Iris pigment epithelial cell (primary cell): ENCODE measurements at regions not wholly inside any gene's neighbourhood (a gene's known extent, or its start where the extent isn't known, plus 50 kb on each side); places are given as distances from the start of the nearest gene placed in this dataset.
A peak's percentile ranks its signal among the peaks of the same experiment; 100 is the strongest.
"Not testable (repeated sequence)": the region's sequence is repeated elsewhere in the genome, so short reads cannot be mapped to it uniquely, and the experiment has no call there.

Source experiments
- DNase-seq: peaks from one replicate; pipeline ENCODE4 v3.0.0-alpha.2; 2011; ENCODE audit warnings: low read depth

DNA sequence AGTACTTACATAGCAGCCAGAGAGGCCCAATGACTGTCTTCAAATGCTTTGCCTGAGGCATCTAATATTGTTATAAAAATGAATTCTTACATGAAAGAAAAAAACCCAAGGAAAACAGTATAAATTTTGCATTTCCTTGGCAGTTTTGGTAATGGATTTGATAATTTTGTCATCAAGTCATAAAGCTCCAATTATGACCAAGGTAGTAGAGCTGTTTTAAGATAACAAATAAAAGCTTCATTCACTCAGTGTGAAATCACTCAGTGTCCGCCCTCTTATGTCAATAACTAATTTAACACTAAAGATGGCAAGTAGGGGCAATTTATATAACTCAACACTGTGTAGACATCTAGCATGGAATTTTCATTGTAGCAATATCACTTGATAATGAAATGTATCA lies 193.9 kb downstream of the ANKRD7 start:
- no peak for DNase-seq

DNA sequence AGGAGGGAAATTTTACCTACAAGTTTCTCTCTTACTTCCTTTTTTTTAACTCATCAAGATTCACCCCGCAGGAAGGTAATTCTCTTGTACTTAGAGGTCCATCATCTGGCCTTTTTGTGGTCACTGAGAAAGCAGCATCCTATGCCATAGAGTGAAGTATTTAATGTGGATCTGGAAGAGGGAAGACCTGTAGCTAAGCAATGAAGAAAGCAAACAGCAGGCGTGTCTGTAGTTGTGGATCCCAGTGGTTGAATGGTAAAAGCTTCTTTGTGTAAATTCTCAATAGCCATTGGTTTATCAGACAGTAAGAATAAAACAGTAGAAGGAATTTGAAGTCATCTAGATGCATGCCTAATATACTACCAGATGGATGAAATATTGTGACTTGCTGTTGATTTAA lies 196.4 kb downstream of the ANKRD7 start:
- no peak for DNase-seq

DNA sequence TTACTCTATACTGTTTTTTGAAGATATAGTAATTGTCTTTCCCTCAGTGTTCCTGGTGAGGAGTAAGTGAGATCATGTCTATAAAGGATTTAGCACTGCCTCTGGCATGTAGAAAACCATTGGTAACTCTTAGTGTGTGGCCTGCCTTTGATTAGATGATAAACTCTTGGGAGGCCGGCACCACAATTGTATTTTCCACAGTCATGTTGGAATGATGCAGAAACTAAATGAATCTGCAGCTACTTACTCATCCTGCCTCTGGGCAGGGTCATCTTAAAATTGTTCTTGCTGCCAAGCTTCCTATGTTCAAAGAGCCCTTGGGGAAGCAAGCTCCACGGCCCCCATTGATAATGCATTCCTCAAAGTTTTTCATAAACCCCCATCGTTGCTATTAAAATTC lies 204.6 kb downstream of the ANKRD7 start:
- no peak for DNase-seq

DNA sequence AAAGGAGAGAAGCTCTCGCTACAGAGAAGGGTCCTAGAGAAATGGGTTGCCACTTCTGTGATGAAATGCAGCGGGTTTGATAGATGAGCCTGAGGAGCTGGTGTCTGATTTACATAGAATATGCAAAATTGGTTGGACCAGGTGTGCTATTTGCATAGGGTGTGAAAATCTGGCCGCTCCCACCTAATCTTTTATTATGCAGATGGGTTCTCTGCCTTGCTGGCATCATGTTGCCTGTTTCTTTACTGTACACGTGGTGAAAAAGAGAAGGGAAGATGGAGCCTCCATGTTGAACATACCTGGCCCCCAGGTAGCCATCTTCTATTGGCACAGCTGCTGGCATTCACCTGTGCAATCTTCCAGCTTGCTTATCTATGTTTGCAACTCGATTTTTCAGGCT lies 212.2 kb downstream of the ANKRD7 start:
- no peak for DNase-seq

DNA sequence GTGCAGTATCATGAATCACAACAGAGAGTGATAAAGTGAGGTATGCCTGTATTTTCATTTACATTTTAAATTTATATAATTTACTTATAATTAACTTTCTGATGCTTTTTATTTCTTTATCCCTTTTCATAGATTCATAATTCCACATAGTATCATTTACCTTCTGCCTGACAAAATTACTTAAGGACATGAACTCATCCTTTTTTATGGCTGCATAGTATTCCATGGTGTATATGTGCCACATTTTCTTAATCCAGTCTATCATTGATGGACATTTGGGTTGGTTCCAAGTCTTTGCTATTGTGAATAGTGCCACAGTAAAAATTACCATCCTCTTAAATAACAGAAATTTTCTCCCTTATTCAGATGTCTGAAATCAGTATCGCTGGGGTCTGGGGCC lies 224.5 kb downstream of the ANKRD7 start:
- not testable (repeated sequence) for DNase-seq

DNA sequence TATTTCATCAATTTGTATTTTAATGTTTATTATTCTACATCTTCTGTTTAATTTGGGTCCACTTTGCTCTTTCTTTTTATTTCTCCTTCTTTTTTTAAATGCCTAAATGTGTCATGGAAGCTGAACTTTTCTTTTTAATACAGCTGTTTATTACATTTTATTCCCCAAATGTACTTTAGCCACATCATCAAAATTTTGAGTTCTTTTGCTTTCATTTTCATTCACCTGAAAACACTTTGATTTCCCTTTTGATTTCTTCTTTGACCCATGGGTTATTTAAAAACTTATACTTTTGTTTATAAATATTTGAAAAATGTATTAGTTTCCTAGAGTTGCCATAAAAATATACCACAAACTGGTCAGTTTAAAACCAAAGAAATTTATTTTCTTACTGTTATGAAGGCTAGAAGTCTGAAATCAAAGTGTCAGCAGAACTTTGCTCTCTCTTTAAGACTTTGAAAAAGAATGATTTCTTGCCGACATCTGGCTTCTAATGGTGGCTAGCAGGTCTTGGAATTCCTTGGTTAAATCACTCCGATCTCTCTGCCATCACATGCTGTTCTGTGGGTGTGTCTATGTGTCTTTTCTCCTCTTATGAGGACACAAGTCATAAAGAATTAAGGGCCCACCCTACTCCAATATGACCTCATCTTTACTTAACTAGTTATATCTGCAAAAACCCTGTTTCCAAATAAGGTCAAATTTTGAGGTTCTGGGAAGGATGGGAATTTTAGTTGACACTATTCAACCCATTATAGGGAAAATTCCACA lies 225.5 kb downstream of the ANKRD7 start:
- no peak for DNase-seq

DNA sequence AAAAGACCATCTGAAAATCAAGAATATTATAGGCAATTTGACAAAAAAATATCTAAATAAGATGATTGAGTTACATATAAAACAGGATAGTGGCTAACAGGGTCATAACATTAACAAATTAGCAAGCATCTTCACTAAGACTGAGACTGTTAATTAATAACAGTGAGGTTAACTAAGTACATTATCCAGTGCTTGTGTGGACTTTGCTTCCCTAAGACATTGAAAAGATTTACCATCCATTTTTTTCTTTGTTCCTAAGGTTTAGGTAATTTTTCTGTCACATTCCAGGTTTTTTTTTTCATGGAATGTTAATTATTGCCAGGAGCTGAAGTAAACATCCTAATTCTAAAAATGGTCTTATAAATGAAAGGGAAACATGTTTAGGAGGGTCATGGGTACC lies 227.6 kb downstream of the ANKRD7 start:
- no peak for DNase-seq

DNA sequence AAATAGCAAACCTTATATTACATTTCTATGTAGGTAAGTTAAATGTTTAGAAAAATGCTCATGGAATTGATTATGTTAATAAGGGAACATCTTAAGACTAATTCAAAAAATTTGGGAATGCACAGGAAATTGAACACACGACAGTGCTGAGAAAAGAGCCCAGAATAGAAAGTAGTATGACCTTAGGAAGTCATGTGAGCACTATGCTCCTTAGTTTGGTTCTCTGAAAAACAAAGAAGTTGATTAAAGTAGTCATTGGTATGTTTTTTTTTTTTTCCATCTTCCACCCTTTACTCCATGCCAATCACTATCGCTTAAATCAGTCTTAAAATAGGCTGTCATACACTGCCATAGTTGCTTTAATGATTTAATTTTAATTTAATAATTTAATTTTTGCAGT lies 242.9 kb downstream of the ANKRD7 start:
- DNase-seq: no peak

DNA sequence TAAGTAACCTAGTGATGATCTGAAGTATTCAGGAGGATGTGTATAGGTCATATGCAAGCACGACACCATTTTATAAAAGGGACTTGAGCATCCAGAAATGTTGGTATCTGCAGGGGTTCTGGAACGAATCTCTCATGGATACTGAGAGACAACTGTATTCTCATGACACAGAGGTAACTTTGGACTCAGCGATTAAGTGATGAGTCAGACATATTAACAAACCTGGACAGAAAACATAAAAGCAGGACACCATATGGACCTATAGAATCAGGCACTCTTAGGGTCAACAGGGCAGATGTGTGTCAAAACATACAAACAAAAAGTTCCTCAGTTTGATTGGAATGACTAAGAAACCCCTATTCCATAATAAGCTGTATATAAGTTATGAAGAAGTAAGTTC lies 248.1 kb downstream of the ANKRD7 start:
- no peak for DNase-seq

DNA sequence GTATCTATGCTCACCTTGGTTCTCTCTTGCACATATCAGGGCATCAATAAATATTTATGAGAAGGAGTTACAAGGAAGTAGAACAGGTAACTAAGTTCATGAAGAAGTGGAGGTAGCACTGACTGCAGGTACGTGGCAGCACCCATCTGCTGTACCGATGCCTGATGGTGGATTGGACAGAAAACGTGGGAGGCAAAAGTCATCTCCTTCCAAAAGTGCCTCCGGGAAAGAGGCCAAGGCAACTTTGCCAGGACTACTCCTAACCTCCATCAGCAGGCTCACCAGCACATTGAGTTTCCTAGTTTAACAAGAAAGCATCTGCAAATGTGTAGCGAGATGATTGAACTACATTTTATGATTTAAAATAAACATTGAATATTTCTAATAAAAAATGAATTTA lies 248.8 kb downstream of the ANKRD7 start:
- no peak for DNase-seq

DNA sequence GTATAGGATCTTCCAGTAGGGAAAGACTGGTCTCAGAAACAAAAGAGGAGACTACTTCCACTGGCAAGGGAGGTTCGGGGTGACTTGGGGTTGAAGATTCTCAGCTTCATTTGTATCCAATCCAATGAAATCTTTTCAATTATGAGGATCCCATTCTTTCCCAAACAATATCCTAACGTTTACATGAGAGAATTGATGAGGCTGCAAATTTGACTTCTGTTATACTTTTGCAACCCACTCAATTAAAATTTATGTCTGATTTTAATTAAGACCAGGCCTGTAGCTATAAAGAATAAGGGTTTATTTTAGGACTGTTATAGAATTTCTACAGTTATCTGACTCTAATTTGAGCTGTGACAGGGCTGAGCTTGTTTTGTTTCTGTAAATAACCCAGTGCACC lies 251.5 kb downstream of the ANKRD7 start:
- DNase-seq: no peak

DNA sequence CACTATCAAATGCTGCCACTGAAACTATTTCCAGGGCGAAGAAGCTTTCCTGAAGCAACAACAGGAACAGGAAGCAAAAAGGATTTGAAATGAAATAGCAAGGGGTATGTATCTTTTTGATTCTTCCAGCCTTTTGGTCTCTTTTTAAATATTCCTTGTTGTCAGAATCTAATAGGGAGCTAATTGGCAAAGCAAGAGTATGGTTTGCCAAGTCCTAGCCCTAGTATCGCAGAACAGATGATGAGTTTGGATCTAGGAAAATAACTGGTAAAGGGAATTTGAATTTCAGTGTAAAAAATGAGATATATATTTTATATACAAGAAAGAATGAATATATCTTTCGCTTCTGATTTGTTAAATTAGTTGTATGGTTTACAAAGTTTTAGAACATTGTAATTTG lies 252.5 kb downstream of the ANKRD7 start:
- DNase-seq: no peak

DNA sequence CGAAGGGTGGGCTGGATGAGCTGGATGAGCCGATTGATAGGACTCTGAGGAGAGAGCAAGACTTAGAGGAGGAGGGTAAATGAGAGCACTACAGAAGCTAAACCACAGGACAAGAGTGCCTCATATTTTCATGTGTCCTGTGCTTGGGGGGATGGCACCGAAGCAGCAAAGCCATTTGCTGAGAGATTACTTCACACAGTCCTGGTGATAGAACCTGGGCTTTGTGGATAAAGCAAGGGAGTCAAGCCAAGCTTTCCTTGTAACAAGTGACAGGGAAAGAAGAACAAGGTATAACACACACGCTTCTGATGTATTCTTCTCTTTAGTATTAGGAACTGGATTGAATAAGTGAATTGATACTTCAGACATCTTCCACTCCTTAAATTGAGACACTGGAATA lies 253.7 kb downstream of the ANKRD7 start:
- DNase-seq: no peak

DNA sequence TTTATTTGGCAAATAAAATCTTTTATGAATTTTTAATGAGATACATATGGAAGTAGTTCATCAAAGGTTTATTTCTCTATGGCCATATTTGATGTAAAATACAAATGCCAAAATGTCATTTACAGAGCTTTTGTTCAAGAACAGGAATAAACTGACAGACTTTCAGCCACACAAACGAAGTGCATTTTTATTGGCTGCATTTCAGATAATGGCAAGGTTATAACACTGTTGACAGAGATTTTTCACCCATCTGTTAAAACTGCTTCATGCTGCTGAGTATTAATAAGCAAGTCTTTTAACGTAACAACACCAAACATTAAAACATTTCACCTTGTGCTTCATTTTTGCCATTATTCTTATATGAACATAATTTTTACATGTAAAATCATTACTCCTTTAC lies 254.4 kb downstream of the ANKRD7 start:
- DNase-seq: no peak

DNA sequence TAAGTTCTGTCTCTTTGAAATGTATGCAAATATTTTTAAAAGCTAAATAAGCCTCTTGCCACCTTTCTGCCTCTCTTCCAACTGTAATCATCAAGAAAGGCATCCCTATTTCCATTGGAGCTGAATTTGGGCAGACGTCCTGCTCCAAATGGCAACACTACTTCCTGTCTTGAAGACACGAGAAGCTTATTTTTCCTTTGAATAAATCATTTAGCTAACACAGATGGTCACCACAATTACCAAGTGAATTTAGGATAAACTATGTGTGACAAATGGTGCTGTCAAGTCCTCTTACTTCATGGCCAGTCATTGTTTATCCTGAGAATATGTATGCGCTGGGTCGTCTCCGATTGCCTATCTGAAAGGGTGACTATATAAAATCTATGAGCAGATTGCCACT lies 268.0 kb downstream of the ANKRD7 start:
- no peak for DNase-seq

DNA sequence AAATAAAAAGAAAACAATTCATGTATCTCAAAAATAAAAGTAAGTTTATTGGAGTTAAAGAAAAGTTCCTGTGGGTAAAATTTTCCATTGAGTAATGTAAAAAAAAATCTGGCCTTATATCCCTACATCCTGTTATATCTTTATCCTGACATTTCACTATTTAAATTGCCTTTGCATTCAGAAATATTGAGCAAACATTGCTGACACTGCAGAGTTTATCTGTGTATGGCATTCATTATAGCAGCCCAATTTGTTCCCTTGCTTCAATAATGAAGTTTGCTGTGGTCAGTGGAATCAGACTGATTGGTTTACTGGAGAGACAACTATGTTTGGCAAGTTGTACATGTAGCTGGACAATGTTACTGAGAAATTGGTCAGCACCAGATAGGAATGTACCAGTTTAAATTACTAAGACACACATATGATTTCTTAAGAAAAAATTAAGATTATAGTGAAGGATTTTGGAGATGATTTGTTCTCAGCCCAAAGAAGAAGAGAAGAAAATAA lies 271.7 kb downstream of the ANKRD7 start:
- DNase-seq: no peak

DNA sequence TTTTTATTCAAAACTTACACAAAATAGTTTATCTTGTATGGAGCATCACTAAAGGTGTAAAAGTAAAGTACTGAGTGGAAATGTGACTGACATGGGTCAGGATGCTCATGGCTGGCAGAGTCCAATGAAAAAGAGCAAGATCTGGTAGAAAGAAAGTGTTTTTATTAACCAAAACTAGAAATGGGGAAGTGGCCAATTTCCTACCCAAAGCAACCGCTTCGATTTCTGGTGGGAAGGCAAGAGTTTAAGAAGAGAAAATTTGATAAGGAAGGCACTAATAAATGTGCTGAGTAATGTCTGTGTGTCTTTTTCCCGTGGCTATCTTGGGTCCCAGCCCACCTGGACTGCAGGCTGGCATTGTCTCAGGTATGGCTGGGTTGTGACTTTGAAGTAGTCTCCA lies 277.7 kb downstream of the ANKRD7 start:
- no peak for DNase-seq

DNA sequence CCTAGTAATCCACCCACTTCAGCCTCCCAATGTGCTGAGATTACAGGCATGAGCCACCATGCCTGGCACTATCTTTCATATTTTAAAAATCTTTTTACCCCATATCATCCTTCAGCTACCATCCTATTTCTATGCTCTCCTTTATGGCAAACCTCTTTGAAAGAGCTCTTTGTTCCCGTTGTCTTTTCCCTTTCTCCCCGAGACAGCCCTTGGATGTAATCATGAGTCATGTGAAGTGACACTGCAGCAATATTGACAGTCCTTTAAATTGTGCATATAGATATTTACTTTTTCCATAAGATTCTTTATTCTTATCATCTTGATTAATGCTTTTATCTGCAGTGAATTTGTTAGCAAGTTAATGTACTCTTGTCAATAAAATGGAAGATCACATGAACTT lies 286.6 kb downstream of the ANKRD7 start:
- no peak for DNase-seq

DNA sequence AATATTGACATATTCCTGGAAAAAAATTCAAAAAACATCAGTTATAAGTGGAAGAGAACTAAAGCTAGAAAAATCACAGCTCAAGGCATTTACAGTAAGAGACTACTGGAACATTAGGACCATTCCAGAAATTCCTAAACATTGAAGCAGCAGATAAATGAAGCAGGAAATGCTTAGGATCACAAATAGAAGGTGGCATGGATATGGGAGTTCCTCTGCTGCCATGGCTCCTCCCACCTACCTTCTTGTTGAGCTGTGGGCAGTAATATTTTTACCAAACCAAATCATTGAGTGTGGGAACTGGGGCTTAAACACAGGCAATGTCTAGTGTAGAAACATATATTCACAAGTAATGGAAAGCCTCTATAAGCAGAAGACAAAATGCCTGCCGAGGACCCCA lies 292.8 kb downstream of the ANKRD7 start:
- peak; percentile 1 for DNase-seq

DNA sequence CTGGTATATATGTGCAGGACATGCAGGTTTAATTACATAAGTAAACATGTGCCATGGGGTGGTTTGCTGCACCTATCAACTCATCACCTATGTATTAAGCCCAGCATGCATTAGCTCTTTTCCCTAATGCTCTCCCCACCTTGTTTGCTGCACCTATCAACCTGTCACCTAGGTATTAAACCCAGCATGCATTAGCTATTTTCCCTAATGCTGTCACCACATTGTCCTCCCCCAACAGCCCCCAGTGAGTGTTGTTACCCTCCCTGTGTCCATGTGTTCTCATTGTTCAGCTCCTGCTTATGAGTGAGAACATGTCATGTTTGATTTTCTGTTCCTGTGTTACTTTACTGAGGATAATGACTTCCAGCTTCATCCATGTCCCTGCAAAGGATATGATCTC lies 300.5 kb downstream of the ANKRD7 start:
- no peak for DNase-seq

DNA sequence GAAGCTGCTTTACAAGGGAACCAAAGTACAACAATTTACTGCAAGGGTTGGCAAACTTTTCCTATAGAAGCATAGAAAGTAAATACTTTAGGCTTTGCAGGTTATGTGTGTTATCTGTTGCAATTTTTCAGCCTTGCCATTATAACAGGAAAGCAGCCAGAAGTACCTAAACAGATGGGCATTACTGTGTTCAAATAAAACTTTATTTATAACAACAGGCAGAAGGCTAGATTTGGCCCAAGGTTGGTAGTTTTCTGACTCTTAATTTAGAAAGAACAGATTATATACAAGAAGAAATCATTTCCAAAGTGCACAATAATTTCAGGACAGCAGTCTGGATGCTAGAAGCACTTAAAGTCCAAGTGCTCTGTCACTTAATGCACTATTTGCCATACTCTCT lies 307.1 kb downstream of the ANKRD7 start:
- DNase-seq: no peak

DNA sequence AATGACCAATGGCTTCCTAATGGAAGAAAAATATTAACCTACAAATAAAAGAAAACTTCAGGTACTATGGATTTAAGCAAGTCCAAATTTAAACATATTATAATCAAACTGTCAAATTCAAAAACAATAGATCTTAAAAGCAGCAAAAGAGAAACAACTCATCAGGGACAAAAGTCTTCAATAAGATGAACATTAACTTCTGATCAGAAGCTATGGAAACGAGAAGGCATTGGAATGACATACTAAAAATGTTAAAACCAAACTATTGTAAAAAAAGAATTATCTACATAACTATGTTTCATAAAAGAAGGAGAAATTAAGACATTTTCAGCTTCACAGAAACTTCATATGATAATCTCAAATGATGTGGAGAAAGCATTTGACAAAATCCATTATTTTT lies 334.7 kb downstream of the ANKRD7 start:
- no peak for DNase-seq

DNA sequence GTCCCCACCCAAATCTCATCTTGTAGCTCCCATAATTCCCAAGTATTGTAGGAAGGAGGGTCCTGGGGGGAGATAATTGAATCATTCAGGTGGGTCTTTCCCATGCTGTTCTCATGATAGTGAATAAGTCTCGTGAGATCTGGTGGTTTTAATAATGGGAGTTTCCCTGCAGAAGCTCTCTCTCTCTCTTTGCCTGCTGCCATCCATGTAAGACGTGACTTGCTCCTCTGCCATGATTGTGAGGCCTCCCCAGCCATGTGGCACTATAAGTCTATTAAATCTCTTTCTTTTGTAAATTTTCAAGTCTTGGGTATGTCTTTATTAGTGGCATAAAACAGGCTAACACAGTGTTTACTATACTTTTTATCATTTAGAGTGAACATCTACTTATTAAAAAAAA lies 338.8 kb downstream of the ANKRD7 start:
- no peak for DNase-seq

DNA sequence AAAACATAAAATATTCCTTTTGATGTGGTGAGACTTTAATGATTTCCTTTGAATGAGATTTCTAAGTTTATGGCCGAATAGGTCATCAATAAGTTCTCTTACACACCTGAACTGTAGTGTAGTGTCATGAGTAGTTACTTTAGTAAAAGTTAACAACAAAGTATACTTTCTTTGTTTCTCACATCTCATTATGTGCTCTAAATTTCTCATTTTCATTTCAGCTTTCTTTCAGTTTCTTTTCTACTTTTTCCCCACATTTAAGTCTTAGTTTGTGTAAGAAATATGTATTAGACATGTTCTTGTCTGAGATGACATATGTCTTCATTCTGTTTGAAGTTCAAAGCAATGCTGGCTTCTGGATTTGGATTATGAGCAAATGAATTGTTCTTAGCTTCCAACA lies 348.1 kb downstream of the ANKRD7 start:
- no peak for DNase-seq
